Activated naive CD8-positive, alpha-beta T cell treated with anti-CD3 and anti-CD28 coated beads for 36 hours (primary cell): ENCODE measurements at regions not wholly inside any gene's neighbourhood (a gene's known extent, or its start where the extent isn't known, plus 50 kb on each side); places are given as distances from the start of the nearest gene placed in this dataset.
"Not testable (repeated sequence)": the region's sequence is repeated elsewhere in the genome, so short reads cannot be mapped to it uniquely, and the experiment has no call there.

Experiments used
- DNase-seq: peaks from one replicate; pipeline ENCODE4 v3.0.0; 2021
- H3K27ac Mint-ChIP-seq: one replicate; pipeline ENCODE4 v1.8.0; 2022; ENCODE audit warnings: mild to moderate bottlenecking, moderate library complexity, mixed read lengths
- H3K27me3 Mint-ChIP-seq: one replicate; pipeline ENCODE4 v1.8.0; 2022; ENCODE audit warnings: mild to moderate bottlenecking, mixed read lengths
- H3K36me3 Mint-ChIP-seq: one replicate; pipeline ENCODE4 v1.8.0; 2021; ENCODE audit warnings: mild to moderate bottlenecking, mixed read lengths
- H3K4me1 Mint-ChIP-seq: one replicate; pipeline ENCODE4 v1.8.0; 2021; ENCODE audit warnings: mixed read lengths
- H3K4me3 Mint-ChIP-seq: one replicate; pipeline ENCODE4 v1.8.0; 2022; ENCODE audit warnings: mild to moderate bottlenecking, moderate library complexity, mixed read lengths
- H3K9me3 Mint-ChIP-seq: one replicate; pipeline ENCODE4 v1.8.0; 2022; ENCODE audit warnings: mixed read lengths

DNA sequence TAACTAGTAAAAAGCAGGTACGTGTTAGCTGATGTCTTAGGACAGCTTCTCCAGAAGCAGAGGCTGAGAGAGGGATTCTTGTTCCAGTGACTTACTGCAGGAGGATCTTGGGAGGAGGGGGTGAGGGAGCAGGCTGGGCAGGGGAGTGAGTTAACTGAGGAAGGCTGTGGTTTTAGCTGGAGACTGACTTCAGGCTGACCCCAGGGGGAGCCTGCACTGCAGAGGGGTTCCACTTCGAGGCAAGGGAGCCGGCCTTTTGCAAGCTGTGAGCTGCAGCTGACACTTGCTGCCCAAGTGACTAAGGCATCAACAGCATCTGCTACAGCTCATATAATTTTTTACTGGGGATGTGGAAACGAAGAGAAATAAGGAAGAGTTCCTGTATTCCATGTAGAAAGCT is 50.4 kb upstream of the SOD1 start:
- Mint-ChIP-seq H3K27me3 (peaks cover 11% of the 10 kb centered on the region), H3K27ac (no peak overlapping the region), H3K36me3 (peaks cover 2% of the 10 kb centered on the region), H3K9me3 (peaks cover 8% of the 10 kb centered on the region), H3K4me1 (peaks cover 7% of the 10 kb centered on the region), H3K4me3 (no peak overlapping the region)
- DNase-seq = no peak

DNA sequence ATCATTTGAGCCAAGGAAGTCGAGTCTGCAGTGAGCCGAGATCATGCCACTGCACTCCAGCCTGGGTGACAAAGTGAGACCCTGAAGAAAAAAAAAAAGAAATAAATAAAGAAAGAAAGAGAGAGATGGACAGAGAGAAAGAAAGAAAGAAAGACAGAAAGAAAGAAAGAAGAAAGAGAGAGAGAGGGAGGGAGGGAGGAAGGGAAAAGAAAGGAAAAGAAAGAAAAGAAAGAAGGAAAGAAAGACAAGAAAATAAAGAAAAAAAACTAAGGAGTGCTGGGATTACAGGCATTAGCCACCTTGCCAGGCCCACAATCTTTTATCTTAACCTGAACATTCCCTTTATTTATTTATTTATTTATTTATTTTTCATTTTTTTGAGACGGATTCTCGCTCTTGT is 51.7 kb upstream of the SOD1 start:
- H3K27me3 Mint-ChIP-seq = peaks cover 11% of the 10 kb centered on the region

DNA sequence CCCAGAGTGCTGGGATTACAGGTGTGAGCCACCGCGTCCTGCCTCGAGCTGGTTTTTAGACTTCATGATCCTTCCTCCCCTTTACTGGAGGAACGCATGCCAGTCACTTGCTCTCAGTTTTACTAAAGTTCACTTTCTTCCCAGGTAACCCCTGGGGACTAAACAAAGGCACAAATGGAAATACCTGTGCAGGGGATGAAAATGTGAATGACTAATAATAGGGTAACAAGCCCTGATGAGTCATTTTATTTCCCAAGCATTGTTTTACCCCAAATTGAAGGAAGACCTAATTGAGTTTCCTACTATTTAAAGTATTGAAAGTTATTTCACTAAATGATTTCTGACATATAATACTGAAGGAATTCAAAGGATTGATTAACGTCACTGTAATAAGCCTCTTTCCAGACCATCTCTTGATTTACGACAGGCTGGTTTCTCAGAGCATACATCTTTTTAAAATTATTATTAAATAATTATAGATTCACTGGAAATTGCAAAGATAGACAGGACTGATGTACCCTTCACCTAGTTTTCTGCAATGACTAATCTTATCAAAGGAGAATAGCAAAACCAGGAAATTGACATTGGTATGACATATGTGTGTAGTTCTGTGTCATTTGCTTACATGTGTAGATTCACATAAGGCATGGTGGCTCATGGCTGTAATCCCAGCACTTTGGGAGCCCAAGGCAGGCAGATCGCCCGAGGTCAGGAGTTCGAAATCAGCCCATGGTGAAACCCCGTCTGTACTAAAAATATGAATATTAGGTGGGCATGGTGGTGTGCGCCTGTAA is 53.2 kb upstream of the SOD1 start:
- Mint-ChIP-seq H3K9me3 (peaks cover 5% of the 10 kb centered on the region), H3K27ac (no peak overlapping the region), H3K4me3 (no peak overlapping the region), H3K27me3 (peaks cover 8% of the 10 kb centered on the region), H3K36me3 (no peaks in the 10 kb centered on the region), H3K4me1 (peaks cover 5% of the 10 kb centered on the region)
- DNase-seq = no peak

More for the DNA sequence above, 51.7 kb upstream of the SOD1 start:
- DNase-seq = no peak
- Mint-ChIP-seq H3K9me3 (peaks cover 8% of the 10 kb centered on the region), H3K4me3 (no peak overlapping the region), H3K36me3 (peaks cover 2% of the 10 kb centered on the region), H3K27ac (no peak overlapping the region), H3K4me1 (peaks cover 5% of the 10 kb centered on the region)

DNA sequence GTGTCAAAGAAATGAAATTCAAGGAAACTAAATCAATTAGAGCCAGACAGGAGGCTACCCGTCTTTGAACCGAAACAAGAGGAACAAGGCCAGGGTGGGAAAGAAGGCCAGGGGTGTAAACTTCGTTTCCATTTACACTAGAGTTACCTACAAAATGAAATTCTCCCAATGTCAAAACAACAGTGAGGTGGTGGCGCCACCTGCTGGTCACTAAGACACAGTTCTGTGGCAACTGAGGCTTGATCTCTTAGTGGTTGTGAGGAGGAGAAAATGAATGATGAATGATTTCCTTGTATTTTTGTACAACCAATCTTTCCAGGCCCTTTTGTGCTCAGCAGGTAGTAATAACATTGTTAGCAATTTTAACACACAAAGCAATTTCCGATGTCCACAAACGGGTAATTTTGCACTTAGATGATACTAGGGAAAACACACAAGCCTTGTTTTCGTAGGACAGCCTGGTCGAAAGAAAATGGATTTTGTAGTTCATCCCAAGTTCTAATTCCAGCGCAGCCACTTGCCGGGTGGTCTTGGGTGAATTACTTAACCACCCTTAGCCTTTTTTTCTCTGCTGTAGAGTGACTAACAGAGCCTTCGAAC is 54.8 kb upstream of the SOD1 start:
- Mint-ChIP-seq H3K9me3 (no peaks in the 10 kb centered on the region), H3K36me3 (no peaks in the 10 kb centered on the region), H3K4me3 (no peak overlapping the region), H3K4me1 (peaks cover 5% of the 10 kb centered on the region), H3K27me3 (peaks cover 4% of the 10 kb centered on the region), H3K27ac (no peak overlapping the region)
- DNase-seq = peak; percentile 57

DNA sequence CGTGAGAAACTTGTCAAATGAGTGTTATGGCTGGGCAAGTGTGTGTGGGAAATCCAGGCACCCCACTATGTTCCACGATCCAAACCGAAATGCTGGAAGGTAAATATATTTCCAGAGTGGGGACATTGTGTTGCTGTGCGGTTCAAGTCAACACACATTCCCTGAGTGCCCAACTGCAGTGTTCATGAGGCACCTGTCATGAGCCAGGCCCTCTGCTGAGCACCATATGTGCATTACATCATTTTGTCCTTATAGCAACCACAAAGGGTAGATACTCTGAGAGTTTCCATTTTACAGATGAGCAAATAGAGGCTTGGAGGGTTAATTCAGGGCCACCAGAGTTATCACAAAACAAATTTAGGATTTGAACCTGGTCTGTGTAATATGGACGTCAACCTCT is 59.9 kb upstream of the SOD1 start:
- Mint-ChIP-seq H3K4me1 (peaks cover 2% of the 10 kb centered on the region), H3K9me3 (peaks cover 1% of the 10 kb centered on the region), H3K27me3 (no peaks in the 10 kb centered on the region), H3K4me3 (no peak overlapping the region), H3K36me3 (no peaks in the 10 kb centered on the region), H3K27ac (no peak overlapping the region)
- DNase-seq = no peak

DNA sequence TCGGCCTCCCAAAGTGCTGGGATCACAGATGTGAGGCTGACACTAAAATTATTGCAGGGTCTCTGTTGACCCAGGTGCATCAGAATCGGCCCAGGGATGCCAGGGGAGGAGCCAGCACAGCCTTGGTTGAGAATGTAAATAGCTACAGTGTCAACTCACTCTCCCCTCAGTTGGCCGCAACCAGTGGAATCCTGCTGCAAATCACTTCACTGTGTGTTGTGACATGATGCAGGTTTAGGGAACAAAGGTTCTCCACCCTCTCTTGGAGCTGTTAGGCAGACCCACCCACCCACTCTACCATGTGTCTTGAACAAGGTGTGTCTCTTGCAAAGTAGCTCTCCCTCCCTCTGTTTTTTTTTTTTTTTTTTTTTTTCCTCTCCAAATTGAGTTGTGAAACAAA is 60.5 kb upstream of the SOD1 start:
- Mint-ChIP-seq H3K9me3 (peaks cover 1% of the 10 kb centered on the region), H3K27me3 (no peaks in the 10 kb centered on the region), H3K36me3 (no peaks in the 10 kb centered on the region), H3K4me3 (no peak overlapping the region), H3K27ac (no peak overlapping the region), H3K4me1 (no peaks in the 10 kb centered on the region)
- DNase-seq = no peak

DNA sequence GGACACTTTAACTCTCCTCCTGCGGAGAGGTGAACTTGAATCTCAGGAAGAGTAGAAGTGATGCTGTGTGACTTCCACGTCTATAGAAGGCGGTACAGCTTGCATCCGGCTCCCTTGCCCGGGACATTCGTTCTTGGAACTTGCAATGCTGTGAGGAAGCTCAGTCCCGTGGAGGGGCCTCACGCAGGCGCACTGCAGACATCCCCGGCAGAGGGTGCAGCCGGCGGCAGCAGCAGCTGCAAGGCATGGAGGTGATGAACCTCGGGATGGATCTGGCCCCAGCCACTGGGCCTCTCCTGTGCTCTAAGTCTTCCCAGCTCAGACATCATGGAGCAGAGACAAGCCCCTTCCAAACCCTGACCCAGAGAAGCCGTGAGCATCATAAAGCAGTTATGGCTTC is 61.8 kb upstream of the SOD1 start:
- Mint-ChIP-seq H3K27ac (no peak overlapping the region), H3K27me3 (no peaks in the 10 kb centered on the region), H3K36me3 (no peaks in the 10 kb centered on the region), H3K4me3 (no peak overlapping the region), H3K9me3 (peaks cover 1% of the 10 kb centered on the region), H3K4me1 (no peaks in the 10 kb centered on the region)
- DNase-seq = no peak

DNA sequence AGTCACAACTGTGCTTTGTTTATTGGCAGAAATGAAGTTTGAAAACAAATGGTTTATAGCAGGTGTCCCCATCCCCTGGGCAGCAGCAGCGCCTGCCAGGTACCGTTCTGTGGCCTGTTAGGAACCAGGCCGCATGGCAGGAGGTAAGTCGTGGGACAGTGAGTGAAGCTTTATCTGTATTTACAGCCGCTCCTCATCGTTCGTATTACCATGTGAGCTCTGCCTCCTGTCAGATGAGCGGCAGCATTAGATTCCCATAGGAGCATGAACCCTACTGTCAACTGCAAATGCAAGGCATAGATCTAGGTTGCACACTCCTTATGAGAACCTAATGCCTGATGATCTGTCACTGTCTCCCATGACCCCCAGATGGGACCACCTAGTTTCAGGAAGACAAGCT is 63.4 kb upstream of the SOD1 start:
- H3K27me3 Mint-ChIP-seq = no peaks in the 10 kb centered on the region

DNA sequence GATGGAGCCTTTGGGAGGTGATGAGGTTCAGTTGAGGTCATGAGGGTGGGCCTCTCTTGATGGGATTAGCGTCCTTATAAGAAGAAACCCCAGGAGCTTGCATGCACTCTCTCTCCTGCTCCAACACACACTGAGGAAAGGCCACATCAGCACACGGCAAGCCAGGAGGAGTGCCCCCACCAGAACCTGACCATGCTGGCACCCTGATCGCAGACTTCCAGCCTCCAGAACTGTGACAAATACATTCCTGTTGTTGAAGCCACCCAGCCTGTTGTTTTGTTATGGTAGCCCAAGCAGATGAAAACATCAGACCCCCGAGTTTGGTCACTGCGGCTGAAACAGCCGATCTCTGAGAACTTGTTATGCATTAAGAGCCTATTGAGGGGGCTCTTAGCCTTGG is 64.8 kb upstream of the SOD1 start:
- no peak overlapping the region for H3K27ac Mint-ChIP-seq
- H3K4me3 Mint-ChIP-seq = no peak overlapping the region
- H3K9me3 Mint-ChIP-seq = peaks cover 1% of the 10 kb centered on the region
- H3K36me3 Mint-ChIP-seq = no peaks in the 10 kb centered on the region
- no peaks in the 10 kb centered on the region for H3K27me3 Mint-ChIP-seq
- no peaks in the 10 kb centered on the region for H3K4me1 Mint-ChIP-seq
- no peak for DNase-seq

More for the DNA sequence above, 63.4 kb upstream of the SOD1 start:
- DNase-seq = no peak
- Mint-ChIP-seq H3K4me3 (no peak overlapping the region), H3K4me1 (no peaks in the 10 kb centered on the region), H3K9me3 (peaks cover 1% of the 10 kb centered on the region), H3K36me3 (no peaks in the 10 kb centered on the region), H3K27ac (no peak overlapping the region)

DNA sequence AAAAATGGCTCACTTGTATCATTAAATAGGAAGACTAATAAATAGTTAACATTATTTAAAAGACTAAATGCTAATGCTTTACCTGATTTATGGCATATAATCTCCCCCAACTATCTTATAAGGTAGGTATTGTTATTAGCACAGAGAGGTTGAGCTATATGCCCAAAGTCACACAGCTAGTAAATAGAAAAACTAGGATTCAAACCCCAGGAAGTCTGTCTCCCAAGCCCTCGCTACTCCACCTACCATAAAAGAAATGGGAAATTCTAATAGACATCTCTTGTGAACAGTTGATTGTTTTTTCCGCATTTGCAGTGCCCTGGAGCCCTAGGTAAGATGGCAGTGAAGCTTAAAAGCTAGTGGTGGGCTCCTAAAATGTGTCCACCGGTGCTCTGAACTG is 65.2 kb upstream of the SOD1 start:
- no peak for DNase-seq
- H3K4me3 Mint-ChIP-seq = no peak overlapping the region
- no peak overlapping the region for H3K27ac Mint-ChIP-seq
- peaks cover 1% of the 10 kb centered on the region for H3K9me3 Mint-ChIP-seq
- H3K4me1 Mint-ChIP-seq = no peaks in the 10 kb centered on the region
- no peaks in the 10 kb centered on the region for H3K27me3 Mint-ChIP-seq
- H3K36me3 Mint-ChIP-seq = no peaks in the 10 kb centered on the region

DNA sequence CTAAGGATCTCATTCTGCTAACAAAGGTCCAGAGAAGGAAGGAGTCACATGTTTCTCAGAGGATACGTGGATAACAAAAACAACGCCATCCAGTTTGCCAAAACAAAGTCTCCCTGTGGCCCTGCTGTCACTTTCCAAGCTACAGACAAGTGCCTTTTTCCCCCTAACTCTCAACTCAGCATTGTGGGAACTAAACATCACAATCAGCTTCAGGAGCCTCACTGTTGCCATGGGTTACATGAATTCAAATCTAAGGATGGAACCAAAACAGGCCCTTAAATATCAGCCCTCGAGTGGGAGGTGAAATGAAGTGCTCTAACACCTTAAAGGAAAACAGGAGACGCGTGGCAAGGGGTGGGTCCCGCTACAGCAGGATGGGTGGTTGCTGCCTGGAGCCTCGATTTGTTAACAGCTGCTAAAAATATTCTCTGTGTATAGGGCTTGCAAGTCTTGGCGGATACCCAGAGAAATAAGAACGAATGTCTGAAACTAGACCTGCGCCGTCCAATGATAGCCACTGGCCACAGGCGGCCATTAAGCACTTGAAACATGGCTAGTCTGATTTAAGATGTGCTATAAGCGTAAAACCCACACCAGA is 66.4 kb upstream of the SOD1 start:
- Mint-ChIP-seq H3K27me3 (no peaks in the 10 kb centered on the region), H3K36me3 (no peaks in the 10 kb centered on the region), H3K9me3 (peaks cover 1% of the 10 kb centered on the region), H3K4me3 (no peak overlapping the region), H3K4me1 (no peaks in the 10 kb centered on the region), H3K27ac (no peak overlapping the region)
- no peak for DNase-seq

DNA sequence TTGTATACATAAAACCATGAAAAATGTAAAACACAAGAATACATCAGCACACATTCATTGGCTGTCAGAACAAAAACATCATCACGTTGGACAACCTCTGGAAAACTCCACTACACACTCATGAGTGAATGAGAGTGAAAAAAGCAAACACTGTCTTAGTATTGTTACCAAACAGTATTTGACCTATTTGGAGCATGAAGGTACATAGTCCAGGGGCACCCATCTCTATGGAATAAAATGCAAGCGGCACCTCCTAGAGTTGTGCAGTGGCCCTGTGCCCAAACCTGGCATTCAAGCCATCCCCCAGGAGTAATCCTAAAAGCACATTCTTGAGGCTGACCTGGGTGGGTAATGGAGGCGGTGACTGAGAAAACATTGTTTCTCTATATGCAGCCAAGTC is 67.0 kb upstream of the SOD1 start:
- no peak overlapping the region for H3K27ac Mint-ChIP-seq
- H3K4me1 Mint-ChIP-seq = no peaks in the 10 kb centered on the region
- H3K36me3 Mint-ChIP-seq = no peaks in the 10 kb centered on the region
- no peaks in the 10 kb centered on the region for H3K27me3 Mint-ChIP-seq
- H3K4me3 Mint-ChIP-seq = no peak overlapping the region
- no peak for DNase-seq
- H3K9me3 Mint-ChIP-seq = peaks cover 1% of the 10 kb centered on the region

DNA sequence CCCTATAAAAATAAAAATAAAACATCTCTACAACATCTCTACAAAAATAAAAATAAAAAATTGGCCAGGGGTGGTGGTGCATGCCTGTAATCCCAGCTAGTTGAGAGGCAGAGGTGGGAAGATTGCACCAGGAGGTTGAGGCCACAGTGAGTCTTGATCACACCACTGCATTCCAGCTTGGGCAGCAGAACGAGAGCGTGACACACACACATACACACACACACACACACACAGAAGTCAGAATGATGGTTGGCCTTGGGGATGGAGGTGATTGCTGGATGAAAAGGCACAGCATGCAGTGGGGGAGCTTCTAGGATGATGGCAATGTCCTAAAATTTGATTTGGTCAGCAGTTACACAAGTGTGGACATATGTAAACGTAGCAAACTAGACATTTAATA is 69.7 kb upstream of the SOD1 start:
- H3K4me1 Mint-ChIP-seq = no peaks in the 10 kb centered on the region

DNA sequence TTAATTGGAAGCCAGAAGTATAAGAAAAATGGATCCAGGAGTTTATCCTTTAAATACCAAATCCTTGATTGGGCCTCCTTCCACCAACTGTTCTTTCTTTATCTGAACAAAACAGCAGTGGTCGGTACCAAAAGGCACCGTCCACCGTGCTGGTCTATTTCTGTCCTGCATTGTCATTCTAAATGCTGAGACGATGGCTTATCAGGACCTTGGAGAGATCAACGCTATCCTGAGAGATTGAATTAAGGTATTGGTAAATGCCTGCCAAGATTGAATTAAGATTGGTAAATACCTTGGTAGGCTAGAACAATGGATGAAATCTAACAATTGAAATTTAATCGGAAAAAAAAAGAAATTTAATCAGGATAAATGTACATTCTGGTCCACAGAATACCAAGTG is 73.4 kb upstream of the SOD1 start:
- no peaks in the 10 kb centered on the region for H3K9me3 Mint-ChIP-seq
- H3K36me3 Mint-ChIP-seq = no peaks in the 10 kb centered on the region
- H3K4me3 Mint-ChIP-seq = no peak overlapping the region
- H3K27ac Mint-ChIP-seq = no peak overlapping the region
- peaks cover 4% of the 10 kb centered on the region for H3K27me3 Mint-ChIP-seq
- H3K4me1 Mint-ChIP-seq = peaks cover under 1% of the 10 kb centered on the region
- DNase-seq = no peak

More for the DNA sequence above, 69.7 kb upstream of the SOD1 start:
- Mint-ChIP-seq H3K27me3 (peaks cover 4% of the 10 kb centered on the region), H3K4me3 (no peak overlapping the region), H3K36me3 (no peaks in the 10 kb centered on the region), H3K9me3 (no peaks in the 10 kb centered on the region), H3K27ac (no peak overlapping the region)
- DNase-seq = no peak

DNA sequence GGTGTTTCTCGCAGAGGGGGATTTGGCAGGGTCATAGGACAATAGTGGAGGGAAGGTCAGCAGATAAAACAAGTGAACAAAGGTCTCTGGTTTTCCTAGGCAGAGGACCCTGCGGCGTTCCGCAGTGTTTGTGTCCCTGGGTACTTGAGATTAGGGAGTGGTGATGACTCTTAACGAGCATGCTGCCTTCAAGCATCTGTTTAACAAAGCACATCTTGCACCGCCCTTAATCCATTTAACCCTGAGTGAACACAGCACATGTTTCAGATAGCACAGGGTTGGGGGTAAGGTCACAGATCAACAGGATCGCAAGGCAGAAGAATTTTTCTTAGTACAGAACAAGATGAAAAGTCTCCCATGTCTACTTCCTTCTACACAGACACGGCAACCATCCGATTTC is 75.6 kb upstream of the SOD1 start:
- not testable (repeated sequence) for H3K4me1 Mint-ChIP-seq, H3K27me3 Mint-ChIP-seq, H3K9me3 Mint-ChIP-seq, H3K27ac Mint-ChIP-seq, H3K36me3 Mint-ChIP-seq, H3K4me3 Mint-ChIP-seq, DNase-seq

DNA sequence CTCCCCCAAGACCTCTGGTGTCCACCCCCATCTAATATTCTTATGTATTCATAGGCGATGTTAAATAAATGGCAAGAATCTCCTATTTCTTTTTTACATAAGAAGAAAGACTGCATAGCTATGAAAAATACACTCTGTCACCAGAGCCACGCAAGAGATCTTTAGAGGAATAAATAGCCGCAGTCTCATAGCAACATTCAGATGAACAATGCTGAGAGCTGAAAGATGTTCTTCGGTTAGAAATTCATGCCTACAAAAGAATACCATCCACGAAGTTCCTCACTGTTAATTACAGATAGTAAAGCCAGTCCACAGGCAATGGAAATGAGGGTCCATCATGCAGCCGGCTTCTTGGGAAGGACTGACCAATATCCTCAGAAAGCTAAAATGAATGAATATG is 76.0 kb upstream of the SOD1 start:
- H3K36me3 Mint-ChIP-seq = no peaks in the 10 kb centered on the region

More for the DNA sequence above, 76.0 kb upstream of the SOD1 start:
- H3K9me3 Mint-ChIP-seq = no peaks in the 10 kb centered on the region
- DNase-seq = no peak
- H3K27ac Mint-ChIP-seq = no peak overlapping the region
- peaks cover 4% of the 10 kb centered on the region for H3K27me3 Mint-ChIP-seq
- peaks cover 3% of the 10 kb centered on the region for H3K4me1 Mint-ChIP-seq
- H3K4me3 Mint-ChIP-seq = no peak overlapping the region
